Calu3 (cell line): ENCODE measurements at regions not wholly inside any gene's neighbourhood (a gene's known extent, or its start where the extent isn't known, plus 50 kb on each side); places are given as distances from the start of the nearest gene placed in this dataset.

Source experiments
- BruUV-seq: library from RNA; stranded (reverse); fragments of 400-500 nt; replicated peaks from 2 replicates; lab custom pipeline; 2021; lab: Mats Ljungman, UMichigan
- CTCF ChIA-PET: fragments of 300-600 bp; sonication (Branson Sonifier 250); formaldehyde crosslinking; loops from one replicate; lab custom pipeline; 2022; ENCODE audit warnings: antibody characterized with exemption; lab: Charles Lee
- DNase-seq: peaks from one replicate; pipeline ENCODE4 v3.0.0; 2022
- H3K27ac Mint-ChIP-seq: one replicate; pipeline ENCODE4 v1.8.0; 2022; ENCODE audit warnings: mixed read lengths; ENCODE audit not compliant: unreplicated experiment
- H3K27me3 Mint-ChIP-seq: one replicate; pipeline ENCODE4 v1.8.0; 2022; ENCODE audit warnings: mixed read lengths; ENCODE audit not compliant: unreplicated experiment
- H3K36me3 Mint-ChIP-seq: one replicate; pipeline ENCODE4 v1.8.0; 2022; ENCODE audit warnings: mild to moderate bottlenecking, moderate library complexity, mixed read lengths; ENCODE audit not compliant: insufficient read depth, unreplicated experiment
- H3K4me1 Mint-ChIP-seq: one replicate; pipeline ENCODE4 v1.8.0; 2022; ENCODE audit warnings: mild to moderate bottlenecking, low read depth, mixed read lengths; ENCODE audit not compliant: unreplicated experiment
- H3K4me3 Mint-ChIP-seq: one replicate; pipeline ENCODE4 v1.8.0; 2022; ENCODE audit warnings: mild to moderate bottlenecking, low read depth, moderate library complexity, mixed read lengths; ENCODE audit not compliant: unreplicated experiment
- H3K9me3 Mint-ChIP-seq: one replicate; pipeline ENCODE4 v1.8.0; 2022; ENCODE audit warnings: low read depth, mixed read lengths; ENCODE audit not compliant: unreplicated experiment
- CTCF ChIP-seq: fragments of 200-600 bp; IDR thresholded peaks from one replicate; pipeline ENCODE4 v1.8.0; 2022; ENCODE audit warnings: antibody characterized with exemption; ENCODE audit not compliant: unreplicated experiment
- intact Hi-C: fragments of 100-400 bp; cut with micrococcal nuclease; formaldehyde crosslinking; loops from one replicate; pipeline ENCODE4 v1.10.0; 2022; ENCODE audit not compliant: unreplicated experiment

- Mint-ChIP-seq H3K27me3 (peaks cover 80% of the 10 kb centered on the region), H3K4me3 (no peak overlapping the region), H3K27ac (no peak overlapping the region), H3K4me1 (no peaks in the 10 kb centered on the region), H3K36me3 (no peaks in the 10 kb centered on the region), H3K9me3 (no peaks in the 10 kb centered on the region)
- intact Hi-C loops: no loop called here
- TF ChIP-seq CTCF: no peak
- CTCF ChIA-PET: no interaction called here
- no peak for DNase-seq
- BruUV-seq: no TSS peak
These were observed 52.4 kb upstream of the ESRRB start for GRCh38 chr14:76323331-76324050.

- Mint-ChIP-seq H3K27me3 (peaks cover 86% of the 10 kb centered on the region), H3K27ac (no peak overlapping the region), H3K9me3 (no peaks in the 10 kb centered on the region), H3K4me3 (no peak overlapping the region), H3K4me1 (no peaks in the 10 kb centered on the region), H3K36me3 (no peaks in the 10 kb centered on the region)
- intact Hi-C loops: no loop called here
- TF ChIP-seq CTCF: no peak
- DNase-seq: no peak
- CTCF ChIA-PET: no interaction called here
- BruUV-seq: no TSS peak
These were observed 51.8 kb upstream of the ESRRB start for GRCh38 chr14:76324133-76324532.
